ENCODE measurements at regions not wholly inside any gene's neighbourhood (a gene's known extent, or its start where the extent isn't known, plus 50 kb on each side); places are given as distances from the start of the nearest gene placed in this dataset.

GRCh38 chr7:39825401-39825980, 124.6 kb upstream of the CDK13 start:
- Histone ChIP-seq H3K36me3 (replicated peaks; ENCODE audit: insufficient read depth, low read depth) (no peaks in the 10 kb centered on the region), H3K27ac (no peak overlapping the region), H3K79me2 (no peaks in the 10 kb centered on the region), H3K4me3 (no peak overlapping the region), H3K27me3 (peaks cover 7% of the 10 kb centered on the region), H3K9me3 (ENCODE audit: low read depth) (no peaks in the 10 kb centered on the region), H3K4me1 (ENCODE audit: insufficient read depth) (no peaks in the 10 kb centered on the region), H3K4me2 (no peak overlapping the region), H2AFZ (no peak overlapping the region), H3K9me2 (replicated peaks; ENCODE audit: insufficient read depth) (no peaks in the 10 kb centered on the region), H4K20me1 (ENCODE audit: insufficient read depth, poor library complexity, severe bottlenecking) (no peaks in the 10 kb centered on the region)
- 78% methylated on average over 6 of the region's 6 CpGs for WGBS (ENCODE audit: low lambda C conversion rate, missing lambda C conversion rate)
- TF ChIP-seq, protein P1, sequence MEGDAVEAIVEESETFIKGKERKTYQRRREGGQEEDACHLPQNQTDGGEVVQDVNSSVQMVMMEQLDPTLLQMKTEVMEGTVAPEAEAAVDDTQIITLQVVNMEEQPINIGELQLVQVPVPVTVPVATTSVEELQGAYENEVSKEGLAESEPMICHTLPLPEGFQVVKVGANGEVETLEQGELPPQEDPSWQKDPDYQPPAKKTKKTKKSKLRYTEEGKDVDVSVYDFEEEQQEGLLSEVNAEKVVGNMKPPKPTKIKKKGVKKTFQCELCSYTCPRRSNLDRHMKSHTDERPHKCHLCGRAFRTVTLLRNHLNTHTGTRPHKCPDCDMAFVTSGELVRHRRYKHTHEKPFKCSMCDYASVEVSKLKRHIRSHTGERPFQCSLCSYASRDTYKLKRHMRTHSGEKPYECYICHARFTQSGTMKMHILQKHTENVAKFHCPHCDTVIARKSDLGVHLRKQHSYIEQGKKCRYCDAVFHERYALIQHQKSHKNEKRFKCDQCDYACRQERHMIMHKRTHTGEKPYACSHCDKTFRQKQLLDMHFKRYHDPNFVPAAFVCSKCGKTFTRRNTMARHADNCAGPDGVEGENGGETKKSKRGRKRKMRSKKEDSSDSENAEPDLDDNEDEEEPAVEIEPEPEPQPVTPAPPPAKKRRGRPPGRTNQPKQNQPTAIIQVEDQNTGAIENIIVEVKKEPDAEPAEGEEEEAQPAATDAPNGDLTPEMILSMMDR (IDR thresholded peaks at IDR 0.05; ENCODE audit: poor library complexity): no peak
- no peak for TF ChIP-seq EZH2phosphoT487 (IDR thresholded peaks at IDR 0.05; ENCODE audit: low read depth, severe bottlenecking, unreplicated experiment)
- TF ChIP-seq EZH2 (IDR thresholded peaks at IDR 0.05; ENCODE audit: borderline replicate concordance): no peak
- DNase-seq (ENCODE audit: low spot score): no peak

- Histone ChIP-seq H3K27ac (no peak overlapping the region), H2AFZ (no peak overlapping the region), H3K9me2 (replicated peaks; ENCODE audit: insufficient read depth) (no peaks in the 10 kb centered on the region), H3K4me3 (no peak overlapping the region), H3K36me3 (replicated peaks; ENCODE audit: insufficient read depth, low read depth) (no peaks in the 10 kb centered on the region), H4K20me1 (ENCODE audit: insufficient read depth, poor library complexity, severe bottlenecking) (no peaks in the 10 kb centered on the region), H3K79me2 (no peaks in the 10 kb centered on the region), H3K4me1 (ENCODE audit: insufficient read depth) (no peaks in the 10 kb centered on the region), H3K9me3 (ENCODE audit: low read depth) (no peaks in the 10 kb centered on the region), H3K27me3 (peaks cover 10% of the 10 kb centered on the region), H3K4me2 (no peak overlapping the region)
- DNase-seq (ENCODE audit: low spot score): no peak
- no peak for TF ChIP-seq EZH2 (IDR thresholded peaks at IDR 0.05; ENCODE audit: borderline replicate concordance)
- TF ChIP-seq EZH2phosphoT487 (IDR thresholded peaks at IDR 0.05; ENCODE audit: low read depth, severe bottlenecking, unreplicated experiment): no peak
- TF ChIP-seq, protein P1 (IDR thresholded peaks at IDR 0.05; ENCODE audit: poor library complexity): no peak
- 69% methylated on average over 2 of the region's 2 CpGs for WGBS (ENCODE audit: low lambda C conversion rate, missing lambda C conversion rate)
Measured at GRCh38 chr7:39826166-39826565, 123.9 kb upstream of the CDK13 start.

DNA sequence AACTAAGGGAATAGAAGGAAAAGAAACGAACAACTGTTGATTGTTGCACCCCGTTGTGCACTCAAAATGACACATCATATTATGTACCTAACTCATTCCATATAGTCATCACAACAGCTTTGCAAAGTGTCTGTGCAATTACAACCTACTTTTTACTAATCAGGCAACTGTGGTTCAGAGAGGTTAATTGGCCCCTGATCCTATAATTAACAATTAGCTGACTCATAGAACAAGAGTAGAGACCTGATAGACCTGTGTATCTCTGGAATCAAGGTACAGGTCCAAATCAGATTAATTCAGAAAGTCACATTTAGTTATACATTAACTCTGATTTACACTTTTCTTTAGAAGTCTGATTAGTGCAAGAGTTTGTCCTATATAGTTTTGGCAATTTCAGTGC, 122.5 kb upstream of the CDK13 start:
- Histone ChIP-seq H3K4me2 (no peak overlapping the region), H3K79me2 (no peaks in the 10 kb centered on the region), H2AFZ (no peak overlapping the region), H3K9me3 (ENCODE audit: low read depth) (no peaks in the 10 kb centered on the region), H3K4me3 (no peak overlapping the region), H4K20me1 (ENCODE audit: insufficient read depth, poor library complexity, severe bottlenecking) (no peaks in the 10 kb centered on the region), H3K27me3 (peaks cover 24% of the 10 kb centered on the region), H3K9me2 (replicated peaks; ENCODE audit: insufficient read depth) (no peaks in the 10 kb centered on the region), H3K27ac (no peak overlapping the region), H3K36me3 (replicated peaks; ENCODE audit: insufficient read depth, low read depth) (no peaks in the 10 kb centered on the region), H3K4me1 (ENCODE audit: insufficient read depth) (no peaks in the 10 kb centered on the region)
- DNase-seq (ENCODE audit: low spot score): no peak
- TF ChIP-seq EZH2phosphoT487 (IDR thresholded peaks at IDR 0.05; ENCODE audit: low read depth, severe bottlenecking, unreplicated experiment) (no peak), EZH2 (IDR thresholded peaks at IDR 0.05; ENCODE audit: borderline replicate concordance) (no peak)
- TF ChIP-seq, protein P1 (IDR thresholded peaks at IDR 0.05; ENCODE audit: poor library complexity): no peak
- WGBS (ENCODE audit: low lambda C conversion rate, missing lambda C conversion rate): 69% methylated on average over 2 of the region's 2 CpGs

All from hepatocyte (in vitro differentiated cells).